GM23338 (cell line): ENCODE measurements at regions not wholly inside any gene's neighbourhood (a gene's known extent, or its start where the extent isn't known, plus 50 kb on each side); places are given as distances from the start of the nearest gene placed in this dataset.

ENCODE experiments used
- ATAC-seq: fragments of 200-7000 bp; cut with Tn5 transposase; 3 replicates; pipeline ENCODE4 v1.9.1; 2020
- DNase-seq: peaks from one replicate; pipeline ENCODE4 v3.0.0-alpha.2; 2015; ENCODE audit warnings: low spot score
- H2AFZ ChIP-seq: fragments of 200-600 bp; sonication (generic); 2 replicates; pipeline ENCODE4 v1.8.0; 2016; ENCODE audit warnings: antibody characterized with exemption, mild to moderate bottlenecking, moderate library complexity
- H3F3A ChIP-seq: fragments of 200-600 bp; sonication (generic); replicated peaks from 2 replicates; pipeline ENCODE4 v1.8.0; 2017; ENCODE audit warnings: antibody characterized with exemption, mixed run types, low read depth
- H3K27ac ChIP-seq: fragments of 200-600 bp; sonication (generic); 2 replicates; pipeline ENCODE4 v1.6.1; 2016; ENCODE audit warnings: low read depth
- H3K27me3 ChIP-seq: fragments of 200-600 bp; sonication (generic); 2 replicates; pipeline ENCODE4 v1.8.0; 2016; ENCODE audit warnings: mild to moderate bottlenecking, mixed run types, moderate library complexity; ENCODE audit not compliant: insufficient read depth
- H3K36me3 ChIP-seq: fragments of 200-600 bp; sonication (generic); 2 replicates; pipeline ENCODE4 v1.8.0; 2016; ENCODE audit warnings: mild to moderate bottlenecking; ENCODE audit not compliant: insufficient read depth
- H3K4me1 ChIP-seq: fragments of 200-600 bp; sonication (generic); 2 replicates; pipeline ENCODE4 v1.8.0; 2016; ENCODE audit warnings: mild to moderate bottlenecking, moderate library complexity; ENCODE audit not compliant: insufficient read depth
- H3K4me2 ChIP-seq: fragments of 200-600 bp; sonication (generic); 2 replicates; pipeline ENCODE4 v1.7.1; 2017; ENCODE audit warnings: mixed run types
- H3K4me3 ChIP-seq: fragments of 200-600 bp; sonication (generic); 2 replicates; pipeline ENCODE4 v1.6.1; 2016; ENCODE audit warnings: mixed run types
- H3K79me2 ChIP-seq: fragments of 200-600 bp; sonication (generic); replicated peaks from 2 replicates; pipeline ENCODE4 v1.8.0; 2017; ENCODE audit warnings: mild to moderate bottlenecking; ENCODE audit not compliant: insufficient read depth
- H3K9me2 ChIP-seq: fragments of 200-600 bp; sonication (generic); 2 replicates; pipeline ENCODE4 v1.8.0; 2017; ENCODE audit not compliant: insufficient read depth
- H4K20me1 ChIP-seq: fragments of 200-600 bp; sonication (generic); replicated peaks from 2 replicates; pipeline ENCODE4 v1.8.0; 2017; ENCODE audit warnings: mild to moderate bottlenecking; ENCODE audit not compliant: insufficient read depth
- H3K27ac Mint-ChIP-seq: 2 replicates; pipeline ENCODE4 v1.8.0; 2020; ENCODE audit warnings: inconsistent platforms, mild to moderate bottlenecking, moderate library complexity, mixed read lengths
- H3K27me3 Mint-ChIP-seq: 3 replicates; pipeline ENCODE4 v1.8.0; 2022; ENCODE audit warnings: low read depth, mild to moderate bottlenecking, moderate library complexity, mixed read lengths, inconsistent platforms; ENCODE audit not compliant: insufficient read depth, poor library complexity
- H3K36me3 Mint-ChIP-seq: 3 replicates; pipeline ENCODE4 v1.8.0; 2021; ENCODE audit warnings: low read depth, mild to moderate bottlenecking, inconsistent platforms, moderate library complexity, mixed read lengths
- H3K4me1 Mint-ChIP-seq: 3 replicates; pipeline ENCODE4 v1.8.0; 2020; ENCODE audit warnings: mild to moderate bottlenecking, inconsistent platforms, mixed read lengths
- H3K4me3 Mint-ChIP-seq: 3 replicates; pipeline ENCODE4 v1.8.0; 2021; ENCODE audit warnings: moderate library complexity, mild to moderate bottlenecking, inconsistent platforms, mixed read lengths
- H3K9me3 Mint-ChIP-seq: 3 replicates; pipeline ENCODE4 v1.8.0; 2020; ENCODE audit warnings: moderate library complexity, mild to moderate bottlenecking, inconsistent platforms, mixed read lengths
- NANOG ChIP-seq: IDR thresholded peaks from 2 replicates; pipeline ENCODE4 v1.6.1; 2016; ENCODE audit warnings: antibody characterized with exemption, borderline replicate concordance
- ZNF331 ChIP-seq: fragments of 250-450 bp; sonication (Bioruptor Pico); IDR thresholded peaks from 2 replicates; pipeline ENCODE4 v1.5.0; 2020; ENCODE audit warnings: low read depth, mild to moderate bottlenecking, moderate library complexity
- TF ChIP-seq, protein P1 (sequence below): fragments of 250-450 bp; sonication (Bioruptor Pico); IDR thresholded peaks from 2 replicates; pipeline ENCODE4 v1.5.0; 2020; ENCODE audit warnings: mild to moderate bottlenecking, moderate library complexity

DNA sequence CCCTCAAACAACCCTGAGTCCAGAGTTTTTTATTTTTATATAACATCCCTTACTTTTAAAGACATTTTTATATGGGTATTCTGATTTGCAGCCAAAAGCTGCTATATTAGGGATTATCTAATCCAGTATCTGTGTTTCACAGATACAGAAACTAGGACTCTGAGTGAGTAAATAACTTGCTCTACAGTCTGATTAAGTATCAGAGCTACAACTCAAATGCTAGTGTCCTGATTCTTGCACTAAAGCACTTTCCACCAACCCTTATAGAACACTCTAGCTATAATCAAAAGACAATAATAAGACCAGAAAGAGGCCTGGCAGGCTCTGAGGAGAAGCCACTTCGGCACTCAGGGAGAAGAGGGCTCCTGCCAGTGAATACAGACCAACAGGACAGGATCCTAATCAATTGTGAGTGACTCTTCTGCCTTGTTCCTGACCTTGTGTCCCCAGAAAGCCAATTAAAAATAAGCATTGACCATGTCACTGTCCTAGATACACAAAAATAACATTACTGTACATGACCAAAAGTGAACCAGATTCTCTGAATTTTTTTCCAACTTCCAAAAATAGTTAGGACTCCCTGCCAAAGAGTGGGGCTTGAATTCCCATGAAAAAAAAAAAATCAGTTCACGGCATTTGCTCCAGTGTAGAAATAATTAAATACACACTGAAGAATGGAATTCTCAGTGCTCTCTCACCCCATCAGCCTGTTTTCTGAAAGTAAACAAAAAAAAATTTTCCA, 63.6 kb upstream of the MAP3K1 start (continued):
- TF ChIP-seq, protein P1, sequence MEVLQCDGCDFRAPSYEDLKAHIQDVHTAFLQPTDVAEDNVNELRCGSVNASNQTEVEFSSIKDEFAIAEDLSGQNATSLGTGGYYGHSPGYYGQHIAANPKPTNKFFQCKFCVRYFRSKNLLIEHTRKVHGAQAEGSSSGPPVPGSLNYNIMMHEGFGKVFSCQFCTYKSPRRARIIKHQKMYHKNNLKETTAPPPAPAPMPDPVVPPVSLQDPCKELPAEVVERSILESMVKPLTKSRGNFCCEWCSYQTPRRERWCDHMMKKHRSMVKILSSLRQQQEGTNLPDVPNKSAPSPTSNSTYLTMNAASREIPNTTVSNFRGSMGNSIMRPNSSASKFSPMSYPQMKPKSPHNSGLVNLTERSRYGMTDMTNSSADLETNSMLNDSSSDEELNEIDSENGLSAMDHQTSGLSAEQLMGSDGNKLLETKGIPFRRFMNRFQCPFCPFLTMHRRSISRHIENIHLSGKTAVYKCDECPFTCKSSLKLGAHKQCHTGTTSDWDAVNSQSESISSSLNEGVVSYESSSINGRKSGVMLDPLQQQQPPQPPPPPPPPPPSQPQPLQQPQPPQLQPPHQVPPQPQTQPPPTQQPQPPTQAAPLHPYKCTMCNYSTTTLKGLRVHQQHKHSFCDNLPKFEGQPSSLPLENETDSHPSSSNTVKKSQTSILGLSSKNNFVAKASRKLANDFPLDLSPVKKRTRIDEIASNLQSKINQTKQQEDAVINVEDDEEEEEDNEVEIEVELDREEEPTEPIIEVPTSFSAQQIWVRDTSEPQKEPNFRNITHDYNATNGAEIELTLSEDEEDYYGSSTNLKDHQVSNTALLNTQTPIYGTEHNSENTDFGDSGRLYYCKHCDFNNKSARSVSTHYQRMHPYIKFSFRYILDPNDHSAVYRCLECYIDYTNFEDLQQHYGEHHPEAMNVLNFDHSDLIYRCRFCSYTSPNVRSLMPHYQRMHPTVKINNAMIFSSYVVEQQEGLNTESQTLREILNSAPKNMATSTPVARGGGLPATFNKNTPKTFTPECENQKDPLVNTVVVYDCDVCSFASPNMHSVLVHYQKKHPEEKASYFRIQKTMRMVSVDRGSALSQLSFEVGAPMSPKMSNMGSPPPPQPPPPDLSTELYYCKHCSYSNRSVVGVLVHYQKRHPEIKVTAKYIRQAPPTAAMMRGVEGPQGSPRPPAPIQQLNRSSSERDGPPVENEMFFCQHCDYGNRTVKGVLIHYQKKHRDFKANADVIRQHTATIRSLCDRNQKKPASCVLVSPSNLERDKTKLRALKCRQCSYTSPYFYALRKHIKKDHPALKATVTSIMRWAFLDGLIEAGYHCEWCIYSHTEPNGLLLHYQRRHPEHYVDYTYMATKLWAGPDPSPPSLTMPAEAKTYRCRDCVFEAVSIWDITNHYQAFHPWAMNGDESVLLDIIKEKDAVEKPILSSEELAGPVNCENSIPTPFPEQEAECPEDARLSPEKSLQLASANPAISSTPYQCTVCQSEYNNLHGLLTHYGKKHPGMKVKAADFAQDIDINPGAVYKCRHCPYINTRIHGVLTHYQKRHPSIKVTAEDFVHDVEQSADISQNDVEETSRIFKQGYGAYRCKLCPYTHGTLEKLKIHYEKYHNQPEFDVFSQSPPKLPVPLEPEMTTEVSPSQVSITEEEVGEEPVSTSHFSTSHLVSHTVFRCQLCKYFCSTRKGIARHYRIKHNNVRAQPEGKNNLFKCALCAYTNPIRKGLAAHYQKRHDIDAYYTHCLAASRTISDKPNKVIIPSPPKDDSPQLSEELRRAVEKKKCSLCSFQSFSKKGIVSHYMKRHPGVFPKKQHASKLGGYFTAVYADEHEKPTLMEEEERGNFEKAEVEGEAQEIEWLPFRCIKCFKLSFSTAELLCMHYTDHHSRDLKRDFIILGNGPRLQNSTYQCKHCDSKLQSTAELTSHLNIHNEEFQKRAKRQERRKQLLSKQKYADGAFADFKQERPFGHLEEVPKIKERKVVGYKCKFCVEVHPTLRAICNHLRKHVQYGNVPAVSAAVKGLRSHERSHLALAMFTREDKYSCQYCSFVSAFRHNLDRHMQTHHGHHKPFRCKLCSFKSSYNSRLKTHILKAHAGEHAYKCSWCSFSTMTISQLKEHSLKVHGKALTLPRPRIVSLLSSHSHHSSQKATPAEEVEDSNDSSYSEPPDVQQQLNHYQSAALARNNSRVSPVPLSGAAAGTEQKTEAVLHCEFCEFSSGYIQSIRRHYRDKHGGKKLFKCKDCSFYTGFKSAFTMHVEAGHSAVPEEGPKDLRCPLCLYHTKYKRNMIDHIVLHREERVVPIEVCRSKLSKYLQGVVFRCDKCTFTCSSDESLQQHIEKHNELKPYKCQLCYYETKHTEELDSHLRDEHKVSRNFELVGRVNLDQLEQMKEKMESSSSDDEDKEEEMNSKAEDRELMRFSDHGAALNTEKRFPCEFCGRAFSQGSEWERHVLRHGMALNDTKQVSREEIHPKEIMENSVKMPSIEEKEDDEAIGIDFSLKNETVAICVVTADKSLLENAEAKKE (CRISPR knock-in tag): no peak
- no peak for TF ChIP-seq ZNF331 (CRISPR knock-in tag)

DNA sequence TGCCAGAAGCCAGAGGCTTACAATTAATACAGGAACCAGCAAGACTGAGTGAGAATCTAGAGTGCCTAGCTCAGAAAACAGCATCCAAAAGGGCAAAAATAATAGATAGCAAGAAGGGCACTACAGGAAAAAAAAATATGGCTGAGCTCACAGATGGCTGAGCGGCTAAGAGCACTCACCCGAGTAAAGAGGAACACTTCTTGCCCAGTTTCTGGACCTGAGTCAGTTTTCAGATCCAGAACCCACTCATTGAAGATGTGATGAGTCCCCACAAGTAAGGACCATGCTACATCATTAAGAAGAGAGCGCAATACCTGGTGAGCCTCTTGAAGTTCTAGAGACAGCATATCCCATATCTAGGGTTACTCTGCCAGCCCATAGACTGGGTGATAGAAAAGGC, 65.5 kb upstream of the MAP3K1 start:
- H3K36me3 ChIP-seq: no peaks in the 10 kb centered on the region
- no peaks in the 10 kb centered on the region for H4K20me1 ChIP-seq
- Mint-ChIP-seq H3K27me3 (peaks cover 2% of the 10 kb centered on the region), H3K27ac (no peak overlapping the region), H3K4me3 (no peak overlapping the region), H3K36me3 (no peaks in the 10 kb centered on the region), H3K9me3 (peaks cover 15% of the 10 kb centered on the region; the same call in 2 of the 3 replicates), H3K4me1 (no peaks in the 10 kb centered on the region)
- H3K4me3 ChIP-seq: no peak overlapping the region
- peaks cover 4% of the 10 kb centered on the region; the same call in 1 of the 2 replicates for H3K9me2 ChIP-seq
- no peak overlapping the region for H3K27ac ChIP-seq
- H2AFZ ChIP-seq: no peak overlapping the region
- H3F3A ChIP-seq: no peaks in the 10 kb centered on the region
- no peaks in the 10 kb centered on the region for H3K27me3 ChIP-seq
- TF ChIP-seq NANOG: no peak
- TF ChIP-seq, protein P1 (CRISPR knock-in tag): no peak
- no peak for DNase-seq
- ATAC-seq: no peak
- H3K79me2 ChIP-seq: no peaks in the 10 kb centered on the region
- H3K4me2 ChIP-seq: no peak overlapping the region
- no peaks in the 10 kb centered on the region for H3K4me1 ChIP-seq
